Mesenteric fat pad (tissue), 1 donor: ENCODE measurements at regions not wholly inside any gene's neighbourhood (a gene's known extent, or its start where the extent isn't known, plus 50 kb on each side); places are given as distances from the start of the nearest gene placed in this dataset.
"Not testable (repeated sequence)": the region's sequence is repeated elsewhere in the genome, so short reads cannot be mapped to it uniquely, and the experiment has no call there.

Experiments used
- DNase-seq: peaks from one replicate; pipeline ENCODE4 v3.0.0-alpha.2; 2020; ENCODE audit warnings: low spot score
- donor health status: DM: yes; HTN: yes; CAD: no.

GRCh38 chr5:105146867-105147266 lies 1584.3 kb upstream of the NUDT12 start:
- DNase-seq, result no peak

GRCh38 chr5:105145152-105145551 lies 1582.6 kb upstream of the NUDT12 start:
- DNase-seq, result no peak

DNA sequence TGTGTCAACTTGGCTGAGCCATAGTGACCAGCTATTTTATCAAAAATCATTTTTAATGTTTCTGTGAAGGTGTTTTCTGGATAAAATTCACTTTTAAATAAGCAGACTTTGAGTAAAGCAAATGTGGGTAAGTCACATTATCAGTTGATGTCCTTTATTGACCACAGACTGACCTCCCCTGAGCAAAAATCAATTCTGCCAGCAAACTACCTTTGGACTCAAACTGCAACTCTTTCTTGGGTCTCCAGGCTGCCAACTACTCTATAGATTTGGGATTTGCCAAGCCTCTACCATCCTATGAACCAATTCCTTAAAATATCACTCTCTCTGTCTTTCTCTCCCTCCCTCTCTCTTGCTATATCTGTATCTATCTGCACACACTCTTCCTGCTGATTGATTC lies 1571.7 kb upstream of the NUDT12 start:
- DNase-seq, result no peak

- no peak for DNase-seq
These were observed 1570.5 kb upstream of the NUDT12 start for GRCh38 chr5:105133087-105133486.

- DNase-seq, result no peak
These were observed 1570.0 kb upstream of the NUDT12 start for GRCh38 chr5:105132581-105132980.

GRCh38 chr5:105131045-105131444 lies 1568.5 kb upstream of the NUDT12 start:
- no peak for DNase-seq

- no peak for DNase-seq
These were observed 1539.0 kb upstream of the NUDT12 start for GRCh38 chr5:105101577-105101976.

- DNase-seq, result no peak
These were observed 1526.4 kb upstream of the NUDT12 start for GRCh38 chr5:105088961-105089360.

DNA sequence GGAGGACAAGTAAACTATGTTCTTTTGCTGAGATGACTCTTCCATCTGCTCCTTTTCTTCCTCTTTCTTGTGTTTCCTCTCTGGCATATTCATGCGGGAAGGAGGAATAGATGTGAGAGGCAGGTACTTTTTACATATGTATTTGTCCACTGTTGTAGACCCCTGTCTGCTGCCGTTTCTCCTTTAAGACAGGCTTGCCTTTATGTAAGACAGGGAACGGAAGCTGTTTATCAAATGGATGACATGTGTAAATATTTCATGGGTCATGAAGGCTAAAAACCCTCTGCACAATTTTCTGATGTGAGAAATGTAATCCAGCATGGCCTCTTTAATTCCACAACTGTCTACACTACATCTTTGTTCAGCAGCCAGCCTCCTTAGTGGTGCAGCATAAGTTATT lies 1525.5 kb upstream of the NUDT12 start:
- no peak for DNase-seq

- DNase-seq, result no peak
These were observed 1495.3 kb upstream of the NUDT12 start for GRCh38 chr5:105057893-105058292.

- DNase-seq, result no peak
These were observed 1494.4 kb upstream of the NUDT12 start for GRCh38 chr5:105057001-105057436.

DNA sequence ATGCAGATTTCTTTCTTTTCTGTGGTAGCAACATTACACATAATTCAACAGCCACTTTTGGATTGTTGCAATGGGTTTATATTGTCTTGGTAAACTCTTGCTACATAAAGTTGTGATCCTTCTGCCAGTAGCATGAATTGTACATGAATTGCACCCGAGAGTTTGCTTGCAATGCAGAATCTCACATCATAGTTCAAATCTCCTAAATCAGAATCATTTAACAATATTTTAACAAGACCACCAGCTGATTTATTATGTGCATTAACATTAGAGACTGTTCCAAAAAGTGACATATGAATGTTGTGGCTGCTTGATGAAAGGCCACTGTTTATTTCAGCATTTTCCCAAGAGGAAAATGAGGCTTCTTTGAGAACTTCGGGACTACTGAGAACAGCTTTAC lies 1491.8 kb upstream of the NUDT12 start:
- no peak for DNase-seq

DNA sequence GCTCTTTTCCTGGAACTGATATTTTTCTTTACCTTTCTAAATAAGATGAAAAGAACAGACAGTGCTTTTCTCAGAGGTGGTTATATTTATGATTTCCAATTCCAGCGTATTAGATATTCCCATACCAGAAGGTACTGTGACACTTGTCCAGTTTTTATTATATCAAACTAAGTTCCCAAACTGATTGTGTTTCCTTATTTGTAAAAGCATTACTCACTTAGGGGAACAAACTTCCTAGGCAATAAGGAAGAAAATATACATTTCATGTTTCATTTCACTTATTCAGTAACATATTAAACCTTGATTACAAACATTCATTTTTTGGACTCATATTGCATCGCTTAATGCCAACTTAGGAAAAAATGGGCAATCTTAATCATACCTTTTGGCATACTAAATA lies 1480.0 kb upstream of the NUDT12 start:
- DNase-seq, result no peak

DNA sequence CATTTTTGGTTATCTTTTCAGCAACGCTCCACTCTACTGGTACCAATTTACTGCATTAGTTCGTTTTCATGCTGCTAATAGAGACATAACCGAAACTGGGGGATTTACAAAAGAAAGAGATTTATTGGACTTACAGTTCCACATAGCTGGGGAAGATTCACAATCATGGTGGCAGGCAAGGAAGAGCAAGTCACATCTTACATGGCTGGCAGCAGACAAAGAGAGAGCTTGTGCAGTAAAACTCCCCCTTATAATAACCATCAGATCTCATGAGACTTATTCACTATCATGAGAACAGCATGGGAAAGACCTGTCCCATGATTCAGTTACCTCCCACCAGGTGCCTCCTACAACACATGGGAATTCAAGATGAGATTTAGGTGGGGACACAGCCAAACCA lies 1474.2 kb upstream of the NUDT12 start:
- not testable (repeated sequence) for DNase-seq

DNA sequence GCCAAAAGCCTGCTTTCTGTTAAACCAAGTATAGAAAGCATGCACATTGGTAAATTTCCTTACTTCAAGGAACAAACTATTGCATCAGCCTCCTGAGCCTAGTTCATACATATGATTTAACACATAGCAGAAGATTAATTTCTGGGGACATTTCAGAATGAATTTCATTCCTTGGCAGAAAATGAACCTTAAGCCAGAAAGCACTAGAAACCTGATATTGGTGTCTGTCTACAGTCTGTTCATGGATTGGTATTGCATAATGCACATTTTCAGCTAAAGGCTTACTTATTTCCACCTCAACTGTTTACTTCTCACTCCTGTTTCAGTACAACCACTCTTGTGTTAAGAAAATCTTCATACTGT lies 1471.8 kb upstream of the NUDT12 start:
- no peak for DNase-seq

DNA sequence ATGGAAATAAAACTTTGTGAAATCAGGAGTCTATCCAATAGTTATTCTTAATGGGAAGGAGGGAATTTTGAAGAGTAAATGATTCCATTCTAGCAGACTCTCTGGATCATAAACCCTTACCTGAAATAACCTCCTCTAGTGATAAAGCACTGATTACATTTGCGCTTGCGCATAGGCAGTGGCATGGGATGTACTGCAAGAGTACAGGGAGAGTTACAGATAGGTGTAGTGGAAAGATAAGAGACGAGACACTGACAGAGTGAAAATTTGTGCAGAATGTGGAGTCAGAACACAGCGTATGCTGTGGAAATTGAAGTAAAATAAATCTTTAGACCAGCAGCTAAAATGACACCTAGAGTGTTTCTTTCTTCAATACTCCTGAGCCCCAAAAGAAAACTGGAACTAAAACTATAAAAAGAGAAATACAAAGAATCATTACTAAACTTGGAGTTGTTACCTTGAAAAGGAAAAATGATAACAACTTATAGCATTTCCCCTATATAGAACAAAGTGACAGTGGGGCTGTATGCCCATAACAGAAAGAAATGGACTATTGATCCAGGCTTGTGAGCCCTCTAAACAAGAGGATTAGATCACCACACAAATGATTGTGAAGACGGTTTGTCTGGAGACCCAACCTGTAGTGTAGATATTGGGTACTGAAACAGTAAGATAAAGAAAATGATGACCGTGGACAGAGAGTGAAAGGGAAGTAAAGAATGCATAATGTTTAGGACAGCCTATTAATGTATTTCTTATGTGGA lies 1471.2 kb upstream of the NUDT12 start:
- DNase-seq, result no peak

DNA sequence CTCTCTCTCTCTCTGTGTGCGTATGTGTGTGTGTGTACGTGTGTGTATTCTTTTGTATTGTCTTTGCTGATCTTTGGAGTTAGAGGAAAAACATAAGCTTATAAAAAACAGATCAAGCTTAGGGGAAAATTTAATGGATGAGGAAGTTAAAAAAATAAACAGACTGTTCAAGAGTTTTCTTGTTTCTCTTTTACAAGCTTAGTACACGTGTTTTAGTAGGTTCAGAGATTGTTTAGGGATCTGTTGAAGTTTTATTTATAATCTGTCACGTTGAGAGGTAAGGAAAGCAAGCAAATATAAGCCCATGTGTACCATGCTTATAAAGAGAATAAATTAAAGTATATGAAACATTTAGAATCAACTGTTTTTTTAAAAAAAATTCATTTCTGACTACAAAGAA lies 1470.3 kb upstream of the NUDT12 start:
- DNase-seq, result no peak

DNA sequence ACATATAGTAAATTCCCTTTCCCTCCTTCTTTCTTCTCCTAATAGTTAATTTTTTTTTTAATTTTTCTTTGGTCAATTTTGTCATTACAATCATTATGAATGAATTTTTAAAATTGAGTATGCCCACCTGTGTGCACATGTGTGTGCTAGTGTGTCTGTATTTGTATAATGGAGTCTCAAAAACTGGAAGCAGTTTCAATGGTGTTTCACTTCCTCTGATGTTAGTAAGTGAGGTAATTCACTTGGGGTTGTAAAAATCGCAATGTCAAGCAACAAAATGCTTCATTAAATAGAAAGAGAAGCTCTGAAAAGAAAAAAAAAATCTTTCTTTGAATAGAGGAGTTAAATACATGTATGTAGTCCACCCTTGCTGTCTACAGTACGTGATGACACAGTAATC lies 1467.6 kb upstream of the NUDT12 start:
- DNase-seq, result no peak

- DNase-seq, result no peak
These were observed 1452.5 kb upstream of the NUDT12 start for GRCh38 chr5:105015098-105015497.

DNA sequence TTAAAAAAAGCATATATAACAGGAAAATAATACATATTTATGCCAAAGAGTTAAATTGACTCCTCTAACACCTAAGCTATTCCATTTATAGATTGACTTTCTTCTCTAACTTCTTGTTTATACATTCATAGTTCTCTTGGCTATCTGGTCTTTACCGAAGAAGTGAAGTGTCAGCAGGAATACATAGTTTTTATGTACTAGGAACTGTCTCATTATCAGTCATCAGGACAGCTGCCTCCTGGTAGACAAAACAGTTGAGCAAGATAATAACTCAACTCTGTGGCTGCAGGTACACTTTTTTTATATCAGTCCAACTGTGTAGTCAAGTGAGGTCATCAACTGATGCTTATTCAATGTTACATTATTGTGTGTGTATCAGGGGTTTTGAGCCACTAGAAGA lies 1436.0 kb upstream of the NUDT12 start:
- no peak for DNase-seq

DNA sequence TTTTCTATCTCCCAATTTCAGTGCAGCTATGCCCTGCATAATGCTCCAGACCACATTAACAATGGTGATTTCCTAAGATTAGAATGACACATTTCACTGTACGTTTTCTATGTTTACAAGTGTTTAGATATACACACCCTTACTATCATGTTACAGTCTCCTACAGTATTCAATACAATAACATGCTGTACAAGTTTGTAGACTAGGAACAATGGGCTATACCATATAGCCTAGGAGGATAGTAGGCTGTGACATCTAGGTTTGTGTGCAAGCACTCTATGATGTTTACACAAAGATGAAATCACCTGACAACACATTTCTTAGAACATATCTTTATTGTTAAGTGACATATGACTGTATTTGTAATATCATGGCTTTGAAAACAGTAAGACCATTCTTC lies 1435.6 kb upstream of the NUDT12 start:
- no peak for DNase-seq

GRCh38 chr5:104987074-104987473 lies 1424.5 kb upstream of the NUDT12 start:
- DNase-seq, result no peak

DNA sequence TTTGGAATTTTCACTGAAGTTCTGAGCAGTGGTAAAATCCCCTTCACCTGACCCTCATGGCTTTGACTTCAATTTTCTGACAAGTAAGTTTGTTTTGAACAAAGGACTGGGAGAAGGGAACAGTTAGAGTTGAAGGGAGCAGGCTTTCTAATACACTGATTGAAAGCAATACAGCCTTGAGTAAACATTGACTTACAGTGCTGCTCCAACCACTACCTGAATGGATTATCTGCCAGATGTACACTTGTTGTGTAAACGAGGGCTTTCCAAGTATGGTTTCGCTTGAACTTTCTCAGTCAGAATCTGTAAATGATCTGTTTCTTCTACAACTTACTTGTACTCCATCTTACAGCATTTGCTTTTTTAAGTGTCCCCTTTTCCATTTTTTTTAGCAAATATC lies 1414.9 kb upstream of the NUDT12 start:
- no peak for DNase-seq
